Amygdala (tissue), 56 donors: ENCODE measurements at regions not wholly inside any gene's neighbourhood (a gene's known extent, or its start where the extent isn't known, plus 50 kb on each side); places are given as distances from the start of the nearest gene placed in this dataset.
A peak's percentile ranks its signal among the peaks of the same experiment; 100 is the strongest.
"Not testable (repeated sequence)": the region's sequence is repeated elsewhere in the genome, so short reads cannot be mapped to it uniquely, and the experiment has no call there.

Experiments
- DNase-seq, 56 donors: peaks; one replicate each; lab custom pipeline; 2025; lab: John Stamatoyannopoulos, UW

GRCh38 chr6:27651371-27651732 is 178.4 kb upstream of the ZNF184 start:
- DNase-seq, result no peak

- peak in 2 of 56 donors; percentile 23 to 27 for DNase-seq
Measured at GRCh38 chr6:27650620-27651370, 177.9 kb upstream of the ZNF184 start.

- DNase-seq, result no peak
Measured at GRCh38 chr6:27644528-27644927, 171.6 kb upstream of the ZNF184 start.

GRCh38 chr6:27642744-27643456 is 170.0 kb upstream of the ZNF184 start:
- DNase-seq, result no peak

- DNase-seq, result not testable (repeated sequence)
Measured at GRCh38 chr6:27635886-27636285, 163.0 kb upstream of the ZNF184 start.

GRCh38 chr6:27633221-27633688 is 160.3 kb upstream of the ZNF184 start:
- not testable (repeated sequence) for DNase-seq

- DNase-seq, result no peak
Measured at GRCh38 chr6:27631609-27631916, 158.7 kb upstream of the ZNF184 start.

GRCh38 chr6:27630727-27631608 is 158.1 kb upstream of the ZNF184 start:
- DNase-seq, result peak in 44 of 56 donors; percentile 1 to 65 (median 18)

- DNase-seq, result no peak
Measured at GRCh38 chr6:27624694-27625262, 151.9 kb upstream of the ZNF184 start.

GRCh38 chr6:27623103-27623502 is 150.2 kb upstream of the ZNF184 start:
- no peak for DNase-seq

- no peak for DNase-seq
Measured at GRCh38 chr6:27619436-27619835, 146.5 kb upstream of the ZNF184 start.

- DNase-seq, result no peak
Measured at GRCh38 chr6:27617700-27618689, 145.1 kb upstream of the ZNF184 start.

GRCh38 chr6:27617046-27617687 is 144.3 kb upstream of the ZNF184 start:
- DNase-seq, result no peak

GRCh38 chr6:27616328-27617045 is 143.6 kb upstream of the ZNF184 start:
- no peak for DNase-seq

- DNase-seq, result no peak
Measured at GRCh38 chr6:27611451-27611850, 138.5 kb upstream of the ZNF184 start.

GRCh38 chr6:27608916-27609883 is 136.3 kb upstream of the ZNF184 start:
- no peak for DNase-seq
